ENCODE measurements at regions not wholly inside any gene's neighbourhood (a gene's known extent, or its start where the extent isn't known, plus 50 kb on each side); places are given as distances from the start of the nearest gene placed in this dataset.

GRCh38 chr13:94896238-94896637 lies 183.9 kb upstream of the SOX21 start:
- Histone ChIP-seq H3K27ac (no peak overlapping the region), H3K36me3 (no peaks in the 10 kb centered on the region), H3K9me3 (no peaks in the 10 kb centered on the region), H3K4me1 (no peaks in the 10 kb centered on the region), H3K4me3 (no peak overlapping the region), H3K27me3 (no peaks in the 10 kb centered on the region)
- in situ Hi-C loops (cut with MboI; ENCODE audit: low pct_ligation_motif_present in 1 of 4, low pct_unique_long_range_greater_than_20kb in 1 of 4, low sequenced_read_pairs in 3 of 4) (no loop called here), intact Hi-C loops (cut with DNase I; ENCODE audit: low total_unique reads) (no loop called here)
- 46 to 75% methylated on average over 2 of the region's 2 CpGs for WGBS, 2 donors (ENCODE audit: low coverage in 1 of 2)
- no peak for TF ChIP-seq EP300 (IDR thresholded peaks at IDR 0.05; ENCODE audit: low read depth)
- no peak for TF ChIP-seq CTCF (IDR thresholded peaks at IDR 0.05)
- DNase-seq: no peak

- Histone ChIP-seq H3K27ac (no peak overlapping the region), H3K36me3 (no peaks in the 10 kb centered on the region)
- TF ChIP-seq CTCF (IDR thresholded peaks at IDR 0.05) (no peak), POLR2AphosphoS5 (IDR thresholded peaks at IDR 0.05) (no peak), POLR2A (IDR thresholded peaks at IDR 0.05) (no peak), EP300 (IDR thresholded peaks at IDR 0.05; ENCODE audit: low read depth) (no peak)
Measured at GRCh38 chr13:94886191-94886590, 173.8 kb upstream of the SOX21 start.

GRCh38 chr13:94880463-94880862 lies 168.1 kb upstream of the SOX21 start:
- H3K4me3 ChIP-seq: no peak overlapping the region
- H3K36me3 ChIP-seq: no peaks in the 10 kb centered on the region
- WGBS, 2 donors (ENCODE audit: low coverage in 1 of 2): 88 to 100% methylated on average over 2 of the region's 2 CpGs
- no peak overlapping the region for H3K27ac ChIP-seq
- DNase-seq: no peak
- intact Hi-C loops (cut with DNase I; ENCODE audit: low total_unique reads) (no loop called here), in situ Hi-C loops (cut with MboI; ENCODE audit: low pct_ligation_motif_present in 1 of 4, low pct_unique_long_range_greater_than_20kb in 1 of 4, low sequenced_read_pairs in 3 of 4) (no loop called here)
- no peaks in the 10 kb centered on the region for H3K4me1 ChIP-seq
- no peaks in the 10 kb centered on the region for H3K9me3 ChIP-seq
- TF ChIP-seq EP300 (IDR thresholded peaks at IDR 0.05; ENCODE audit: low read depth): no peak
- TF ChIP-seq POLR2AphosphoS5 (IDR thresholded peaks at IDR 0.05): no peak
- TF ChIP-seq CTCF (IDR thresholded peaks at IDR 0.05): no peak
- TF ChIP-seq POLR2A (IDR thresholded peaks at IDR 0.05): no peak
- H3K27me3 ChIP-seq: no peaks in the 10 kb centered on the region

More at GRCh38 chr13:94886191-94886590, 173.8 kb upstream of the SOX21 start:
- no peaks in the 10 kb centered on the region for H3K27me3 ChIP-seq
- H3K4me1 ChIP-seq: no peaks in the 10 kb centered on the region
- H3K4me3 ChIP-seq: no peak overlapping the region
- intact Hi-C loops (cut with DNase I; ENCODE audit: low total_unique reads) (no loop called here), in situ Hi-C loops (cut with MboI; ENCODE audit: low pct_ligation_motif_present in 1 of 4, low pct_unique_long_range_greater_than_20kb in 1 of 4, low sequenced_read_pairs in 3 of 4) (no loop called here)
- H3K9me3 ChIP-seq: no peaks in the 10 kb centered on the region
- DNase-seq: no peak
- WGBS, 2 donors (ENCODE audit: low coverage in 1 of 2): 58 to 74% methylated on average over 2 of the region's 2 CpGs

- no peaks in the 10 kb centered on the region for H3K27me3 ChIP-seq
- TF ChIP-seq POLR2AphosphoS5 (IDR thresholded peaks at IDR 0.05): no peak
- no peak for TF ChIP-seq CTCF (IDR thresholded peaks at IDR 0.05)
- no peak for TF ChIP-seq EP300 (IDR thresholded peaks at IDR 0.05; ENCODE audit: low read depth)
- TF ChIP-seq POLR2A (IDR thresholded peaks at IDR 0.05): no peak
- no peak overlapping the region for H3K27ac ChIP-seq
- H3K4me3 ChIP-seq: no peak overlapping the region
- intact Hi-C loops (cut with DNase I; ENCODE audit: low total_unique reads): no loop called here
- in situ Hi-C loops (cut with MboI; ENCODE audit: low pct_ligation_motif_present in 1 of 4, low pct_unique_long_range_greater_than_20kb in 1 of 4, low sequenced_read_pairs in 3 of 4): no loop called here
- no peaks in the 10 kb centered on the region for H3K36me3 ChIP-seq
- H3K9me3 ChIP-seq: no peaks in the 10 kb centered on the region
- no peaks in the 10 kb centered on the region for H3K4me1 ChIP-seq
- no peak for DNase-seq
- WGBS, 2 donors (ENCODE audit: low coverage in 1 of 2): 66 to 67% methylated on average over 7 of the region's 7 CpGs
Measured at GRCh38 chr13:94878602-94879165, 166.3 kb upstream of the SOX21 start.
